Neuronal stem cell (in vitro differentiated cells): ENCODE measurements at regions not wholly inside any gene's neighbourhood (a gene's known extent, or its start where the extent isn't known, plus 50 kb on each side); places are given as distances from the start of the nearest gene placed in this dataset.

Experiments used
- DNase-seq: peaks from one replicate; pipeline ENCODE4 v3.0.0-alpha.2; 2013; ENCODE audit warnings: low spot score
- H2AFZ ChIP-seq: one replicate; pipeline ENCODE4 v1.6.1; 2013; ENCODE audit warnings: mild to moderate bottlenecking, low read length, inconsistent platforms
- H2AK5ac ChIP-seq: 2 replicates; pipeline ENCODE4 v1.6.1; 2013; ENCODE audit warnings: low read depth, mild to moderate bottlenecking, inconsistent platforms, low read length, moderate library complexity, mixed read lengths
- H2BK120ac ChIP-seq: 2 replicates; pipeline ENCODE4 v1.6.1; 2013; ENCODE audit warnings: low read depth, mild to moderate bottlenecking, inconsistent platforms, low read length, moderate library complexity, mixed read lengths
- H2BK12ac ChIP-seq: one replicate; pipeline ENCODE4 v1.6.1; 2013; ENCODE audit warnings: low read length, inconsistent platforms
- H2BK15ac ChIP-seq: 2 replicates; pipeline ENCODE4 v1.6.1; 2013; ENCODE audit warnings: mild to moderate bottlenecking, low read length, inconsistent platforms, mixed read lengths
- H2BK5ac ChIP-seq: one replicate; pipeline ENCODE4 v1.6.1; 2013; ENCODE audit warnings: inconsistent platforms, mild to moderate bottlenecking, low read length, moderate library complexity
- H3K14ac ChIP-seq: one replicate; pipeline ENCODE4 v1.6.1; 2013; ENCODE audit warnings: low read length, inconsistent platforms
- H3K18ac ChIP-seq: 2 replicates; pipeline ENCODE4 v1.6.1; 2013; ENCODE audit warnings: low read length, inconsistent platforms
- H3K23ac ChIP-seq: 2 replicates; pipeline ENCODE4 v1.6.1; 2013; ENCODE audit warnings: low read depth, mild to moderate bottlenecking, mixed read lengths, low read length, inconsistent platforms; ENCODE audit not compliant: poor library complexity
- H3K27ac ChIP-seq: replicated peaks from 3 replicates; pipeline ENCODE4 v1.5.1; 2013; ENCODE audit warnings: low read length, inconsistent platforms
- H3K27me3 ChIP-seq, 3 experiments: 2 replicates each; pipeline ENCODE4 v1.6.1; 2013; ENCODE audit warnings: low read length in 3 of 3, mild to moderate bottlenecking in 2 of 3, inconsistent platforms in 1 of 3, low read depth in 1 of 3, mixed read lengths in 1 of 3, moderate library complexity in 1 of 3; ENCODE audit not compliant: control insufficient read depth in 3 of 3, insufficient read depth in 3 of 3
- H3K36me3 ChIP-seq, 2 donors: replicated peaks in 1 of 2; 2 replicates each; pipeline ENCODE4 v1.6.1; 2013; ENCODE audit warnings: low read length in 2 of 2; ENCODE audit not compliant: control insufficient read depth in 2 of 2, insufficient read depth in 2 of 2
- H3K4ac ChIP-seq: 2 replicates; pipeline ENCODE4 v1.6.1; 2013; ENCODE audit warnings: inconsistent platforms, mild to moderate bottlenecking, low read length, moderate library complexity
- H3K4me1 ChIP-seq, 2 donors: 1 replicate in 1 of 2; 2 replicates in 1 of 2; pipeline ENCODE4 v1.6.1; 2013; ENCODE audit warnings: low read length in 2 of 2, low read depth in 1 of 2; ENCODE audit not compliant: control insufficient read depth in 2 of 2, insufficient read depth in 1 of 2
- H3K4me2 ChIP-seq: one replicate; pipeline ENCODE4 v1.6.1; 2013; ENCODE audit warnings: mild to moderate bottlenecking, low read length, inconsistent platforms; ENCODE audit not compliant: insufficient read depth, poor library complexity, severe bottlenecking
- H3K4me3 ChIP-seq, 2 donors: 2 replicates each; pipeline ENCODE4 v1.5.1; 2013; ENCODE audit warnings: low read length in 2 of 2, mild to moderate bottlenecking in 2 of 2, inconsistent platforms in 1 of 2, moderate library complexity in 1 of 2
- H3K79me1 ChIP-seq: one replicate; pipeline ENCODE4 v1.6.1; 2013; ENCODE audit warnings: low read depth, mild to moderate bottlenecking, inconsistent platforms, low read length, moderate library complexity
- H3K9ac ChIP-seq: one replicate; pipeline ENCODE4 v1.6.1; 2013; ENCODE audit warnings: mild to moderate bottlenecking, low read depth, low read length, inconsistent platforms; ENCODE audit not compliant: poor library complexity
- H3K9me3 ChIP-seq, 2 donors: replicated peaks in 1 of 2; 2 replicates each; pipeline versions ENCODE3 to v1.6.1; 2013; ENCODE audit warnings: low read length in 2 of 2, mild to moderate bottlenecking in 2 of 2, inconsistent platforms in 1 of 2, low read depth in 1 of 2, mixed read lengths in 1 of 2, moderate library complexity in 1 of 2; ENCODE audit not compliant: control insufficient read depth in 2 of 2, insufficient read depth in 1 of 2
- H4K8ac ChIP-seq: one replicate; pipeline ENCODE4 v1.6.1; 2013; ENCODE audit warnings: low read depth, mild to moderate bottlenecking, inconsistent platforms, low read length, moderate library complexity
- H4K91ac ChIP-seq: one replicate; pipeline ENCODE4 v1.6.1; 2013; ENCODE audit warnings: low read length, low read depth, mild to moderate bottlenecking, inconsistent platforms; ENCODE audit not compliant: poor library complexity
- WGBS, 2 donors: extraction: QIAGEN DNeasy Blood & Tissue Kit; methylation state at CpG; one replicate each; pipeline ENCODE4 v1.1.7; 2013; ENCODE audit warnings: missing lambda C conversion rate in 2 of 2, mixed read lengths in 1 of 2; ENCODE audit not compliant: insufficient read length in 2 of 2, insufficient replicate concordance in 1 of 2; ENCODE audit errors: extremely low coverage in 2 of 2; 5-methylcytosine and 5-hydroxymethylcytosine counted together

- H2AFZ ChIP-seq: no peak overlapping the region
- H3K36me3 ChIP-seq: no peaks in the 10 kb centered on the region
- no peak overlapping the region for H3K18ac ChIP-seq
- H3K9ac ChIP-seq: no peak overlapping the region
- no peak overlapping the region for H2BK120ac ChIP-seq
- H2AK5ac ChIP-seq: no peak overlapping the region
- H3K4me2 ChIP-seq: no peak overlapping the region
- H4K8ac ChIP-seq: no peak overlapping the region
- H2BK12ac ChIP-seq: no peak overlapping the region
- H3K4ac ChIP-seq: no peak overlapping the region
- H3K9me3 ChIP-seq: peaks cover 13 to 15% of the 10 kb centered on the region in 2 donors
- H2BK5ac ChIP-seq: no peak overlapping the region
- no peaks in the 10 kb centered on the region for H3K27me3 ChIP-seq
- H3K79me1 ChIP-seq: no peaks in the 10 kb centered on the region
- no peak overlapping the region for H4K91ac ChIP-seq
- H3K23ac ChIP-seq: no peak overlapping the region
- no peak overlapping the region for H2BK15ac ChIP-seq
- H3K4me1 ChIP-seq: peaks cover 0 to 3% of the 10 kb centered on the region in 2 donors
- DNase-seq: no peak
- no peak overlapping the region for H3K4me3 ChIP-seq
- H3K27ac ChIP-seq: no peak overlapping the region
- H3K14ac ChIP-seq: no peak overlapping the region
These were observed 133.5 kb downstream of the QPCT start for GRCh38 chr2:37477921-37478320.

DNA sequence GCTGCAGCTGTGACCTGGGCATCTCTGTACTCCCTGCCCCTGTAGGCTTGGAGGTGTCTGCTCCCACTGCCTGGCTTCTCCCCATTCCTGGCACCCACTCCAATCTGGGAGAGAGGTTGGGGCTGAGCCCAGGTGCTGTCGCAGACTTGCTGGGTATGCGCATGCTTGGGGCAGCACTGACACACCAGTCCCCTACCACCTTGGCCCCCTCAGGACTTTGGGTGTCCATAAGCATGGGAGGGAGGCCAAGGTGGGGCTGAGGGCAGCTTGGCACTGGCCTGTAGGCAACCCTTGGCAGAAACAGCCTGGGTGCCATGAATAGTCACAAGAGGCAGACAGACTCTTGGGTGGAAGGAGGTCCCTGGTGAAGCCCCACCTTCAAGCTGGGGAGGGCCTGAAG lies 136.8 kb downstream of the QPCT start:
- Histone ChIP-seq H2AK5ac (peak overlapping the region; percentile 53), H3K9me3 (peaks cover 13 to 15% of the 10 kb centered on the region in 2 donors), H2BK5ac (no peak overlapping the region), H4K8ac (no peak overlapping the region), H2BK12ac (no peak overlapping the region), H2BK120ac (no peak overlapping the region), H3K18ac (no peak overlapping the region), H3K23ac (peak overlapping the region; percentile 47), H4K91ac (no peak overlapping the region), H3K4me3 (peak overlapping the region in 1 of 2 donors; percentile 18), H3K9ac (no peak overlapping the region), H3K79me1 (no peaks in the 10 kb centered on the region), H3K14ac (no peak overlapping the region), H3K4me1 (no peaks in the 10 kb centered on the region), H3K27me3 (peaks cover 0 to 3% (median 0%) of the 10 kb centered on the region in 3 experiments), H3K36me3 (no peaks in the 10 kb centered on the region), H3K27ac (no peak overlapping the region), H2BK15ac (no peak overlapping the region), H2AFZ (no peak overlapping the region), H3K4me2 (no peak overlapping the region), H3K4ac (no peak overlapping the region)
- no peak for DNase-seq
- no CpG with 5 or more reads among the region's 2 CpGs for WGBS, 2 donors

GRCh38 chr2:37489041-37489456 lies 144.6 kb downstream of the QPCT start:
- no CpG with 5 or more reads among the region's 6 CpGs for WGBS, 2 donors
- H2BK12ac ChIP-seq: no peak overlapping the region
- no peak overlapping the region for H4K8ac ChIP-seq
- no peak overlapping the region for H3K4me2 ChIP-seq
- H3K9ac ChIP-seq: no peak overlapping the region
- no peak overlapping the region for H2BK15ac ChIP-seq
- no peaks in the 10 kb centered on the region for H3K9me3 ChIP-seq
- H3K18ac ChIP-seq: no peak overlapping the region
- H3K27ac ChIP-seq: no peak overlapping the region
- no peak overlapping the region for H2AFZ ChIP-seq
- H3K4ac ChIP-seq: no peak overlapping the region
- H4K91ac ChIP-seq: no peak overlapping the region
- no peak overlapping the region for H2AK5ac ChIP-seq
- no peaks in the 10 kb centered on the region for H3K4me1 ChIP-seq
- peaks cover 0 to 4% (median 0%) of the 10 kb centered on the region in 3 experiments for H3K27me3 ChIP-seq
- H3K36me3 ChIP-seq: no peaks in the 10 kb centered on the region
- no peak for DNase-seq
- H2BK5ac ChIP-seq: no peak overlapping the region
- no peak overlapping the region for H3K23ac ChIP-seq
- H3K14ac ChIP-seq: no peak overlapping the region
- H3K4me3 ChIP-seq: no peak overlapping the region
- H3K79me1 ChIP-seq: no peaks in the 10 kb centered on the region
- no peak overlapping the region for H2BK120ac ChIP-seq

DNA sequence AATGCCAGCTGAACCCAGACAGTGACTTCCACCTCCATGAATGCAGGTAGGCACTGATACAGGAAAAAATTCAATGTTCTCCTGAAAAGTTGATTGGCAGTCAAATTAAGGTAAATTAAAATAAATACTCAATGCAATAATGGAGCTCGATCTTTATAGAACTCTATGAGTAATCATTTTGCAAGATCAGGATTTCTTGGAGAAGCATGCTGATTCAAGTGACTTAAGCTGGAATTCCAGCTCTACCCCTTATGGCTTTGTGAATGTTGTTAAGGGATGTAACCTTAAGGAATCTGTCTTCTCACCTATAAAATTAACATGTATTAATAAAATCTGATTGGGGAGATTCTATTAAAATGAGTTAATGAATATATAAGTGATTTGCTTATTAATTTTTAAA lies 145.1 kb downstream of the QPCT start:
- H3K18ac ChIP-seq: no peak overlapping the region
- no peak for DNase-seq
- H3K23ac ChIP-seq: no peak overlapping the region
- no peak overlapping the region for H4K8ac ChIP-seq
- no peak overlapping the region for H2BK12ac ChIP-seq
- H3K14ac ChIP-seq: no peak overlapping the region
- no peak overlapping the region for H3K4me2 ChIP-seq
- H4K91ac ChIP-seq: no peak overlapping the region
- no peak overlapping the region for H2BK15ac ChIP-seq
- peaks cover 0 to 4% (median 0%) of the 10 kb centered on the region in 3 experiments for H3K27me3 ChIP-seq
- no peaks in the 10 kb centered on the region for H3K79me1 ChIP-seq
- no peaks in the 10 kb centered on the region for H3K36me3 ChIP-seq
- no peak overlapping the region for H2BK120ac ChIP-seq
- no peak overlapping the region for H2BK5ac ChIP-seq
- no CpG with 5 or more reads among the region's 1 CpG for whole genome bisulfite sequencing, 2 donors
- no peak overlapping the region for H2AK5ac ChIP-seq
- H3K9ac ChIP-seq: no peak overlapping the region
- H3K27ac ChIP-seq: no peak overlapping the region
- H3K4me3 ChIP-seq: no peak overlapping the region
- no peak overlapping the region for H3K4ac ChIP-seq
- H3K4me1 ChIP-seq: no peaks in the 10 kb centered on the region
- H2AFZ ChIP-seq: no peak overlapping the region
- no peaks in the 10 kb centered on the region for H3K9me3 ChIP-seq
